ENCODE measurements at regions not wholly inside any gene's neighbourhood (a gene's known extent, or its start where the extent isn't known, plus 50 kb on each side); places are given as distances from the start of the nearest gene placed in this dataset.

- DNase-seq (ENCODE audit: low read depth, low spot score) (no peak), FAIRE-seq (no peak)
- no peak for TF ChIP-seq CTCF (optimal IDR thresholded peaks at IDR 0.05 in 1 of 3, IDR thresholded peaks at IDR 0.05 in 1 of 3, conservative IDR thresholded peaks at IDR 0.05 in 1 of 3; ENCODE audit: extremely low read depth in 1 of 3, insufficient read depth in 2 of 3, low read length in 3 of 3)
- no peak for TF ChIP-seq EZH2 (IDR thresholded peaks at IDR 0.05; ENCODE audit: low read length)
- no peaks in the 10 kb centered on the region for H3K27me3 ChIP-seq (ENCODE audit: control insufficient read depth, extremely low read depth, insufficient read depth, low read length)
- no peaks in the 10 kb centered on the region for H4K20me1 ChIP-seq (ENCODE audit: control insufficient read depth, extremely low read depth, insufficient read depth, low read length)
- no peaks in the 10 kb centered on the region for H3K79me2 ChIP-seq (ENCODE audit: control insufficient read depth, insufficient read depth, low read length)
- H2AFZ ChIP-seq (ENCODE audit: control insufficient read depth, low read length) = no peak overlapping the region
- H3K9me3 ChIP-seq (ENCODE audit: control insufficient read depth, low read depth, low read length) = no peaks in the 10 kb centered on the region
- no peak overlapping the region for H3K27ac ChIP-seq (ENCODE audit: control insufficient read depth, insufficient read depth, low read length)
- no peak overlapping the region for H3K9ac ChIP-seq (ENCODE audit: control insufficient read depth, extremely low read depth, insufficient read depth, low read length)
- no peaks in the 10 kb centered on the region for H3K36me3 ChIP-seq (ENCODE audit: control insufficient read depth in 2 of 2, extremely low read depth in 1 of 2, insufficient read depth in 2 of 2, low read length in 2 of 2)
- no peak overlapping the region for H3K4me3 ChIP-seq (ENCODE audit: control insufficient read depth in 2 of 3, extremely low read depth in 1 of 3, insufficient read depth in 2 of 3, low read depth in 1 of 3, low read length in 3 of 3)
- no peaks in the 10 kb centered on the region for H3K9me1 ChIP-seq (ENCODE audit: control insufficient read depth, extremely low read depth, insufficient read depth, low read length)
- no peaks in the 10 kb centered on the region for H3K4me1 ChIP-seq (ENCODE audit: control insufficient read depth, extremely low read depth, insufficient read depth, low read length)
- no peak overlapping the region for H3K4me2 ChIP-seq (ENCODE audit: control insufficient read depth, extremely low read depth, insufficient read depth, low read depth, low read length)
- dilution Hi-C loops (cut with MboI; ENCODE audit: extremely low pct_ligation_motif_present, low sequenced_read_pairs) = no loop called here
These were observed 1269.0 kb downstream of the FSTL5 start for GRCh38 chr4:160894809-160895208.

DNA sequence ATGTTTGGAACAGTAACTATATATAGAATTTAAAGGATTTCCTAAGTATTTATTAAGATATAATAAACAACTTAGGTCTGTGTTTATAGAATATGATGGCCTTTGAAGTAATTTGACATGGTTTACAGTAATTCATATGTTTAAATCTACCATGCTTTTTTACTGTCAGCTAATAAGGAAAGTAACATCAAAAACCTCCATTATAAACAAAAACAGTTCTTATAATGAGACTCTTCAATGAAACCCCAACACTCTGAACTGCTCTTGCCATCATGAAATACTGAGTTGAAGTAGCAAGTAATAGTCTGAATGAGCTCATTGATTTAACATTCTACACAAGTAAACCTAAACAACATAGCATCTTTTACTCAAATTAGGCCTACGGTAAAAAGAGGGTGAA lies 1236.5 kb downstream of the FSTL5 start:
- Histone ChIP-seq H3K79me2 (ENCODE audit: control insufficient read depth, insufficient read depth, low read length) (no peaks in the 10 kb centered on the region), H3K36me3 (ENCODE audit: control insufficient read depth in 2 of 2, extremely low read depth in 1 of 2, insufficient read depth in 2 of 2, low read length in 2 of 2) (no peaks in the 10 kb centered on the region), H3K4me3 (ENCODE audit: control insufficient read depth in 2 of 3, extremely low read depth in 1 of 3, insufficient read depth in 2 of 3, low read depth in 1 of 3, low read length in 3 of 3) (no peak overlapping the region), H3K27ac (ENCODE audit: control insufficient read depth, insufficient read depth, low read length) (no peak overlapping the region), H3K4me2 (ENCODE audit: control insufficient read depth, extremely low read depth, insufficient read depth, low read depth, low read length) (no peak overlapping the region), H3K9ac (ENCODE audit: control insufficient read depth, extremely low read depth, insufficient read depth, low read length) (no peak overlapping the region), H3K4me1 (ENCODE audit: control insufficient read depth, extremely low read depth, insufficient read depth, low read length) (no peaks in the 10 kb centered on the region), H4K20me1 (ENCODE audit: control insufficient read depth, extremely low read depth, insufficient read depth, low read length) (no peaks in the 10 kb centered on the region), H2AFZ (ENCODE audit: control insufficient read depth, low read length) (no peak overlapping the region), H3K9me3 (ENCODE audit: control insufficient read depth, low read depth, low read length) (no peaks in the 10 kb centered on the region), H3K9me1 (ENCODE audit: control insufficient read depth, extremely low read depth, insufficient read depth, low read length) (no peaks in the 10 kb centered on the region), H3K27me3 (ENCODE audit: control insufficient read depth, extremely low read depth, insufficient read depth, low read length) (no peaks in the 10 kb centered on the region)
- no peak for FAIRE-seq
- dilution Hi-C loops (cut with MboI; ENCODE audit: extremely low pct_ligation_motif_present, low sequenced_read_pairs) = no loop called here
- DNase-seq (ENCODE audit: low read depth, low spot score) = no peak
- TF ChIP-seq CTCF (optimal IDR thresholded peaks at IDR 0.05 in 1 of 3, IDR thresholded peaks at IDR 0.05 in 1 of 3, conservative IDR thresholded peaks at IDR 0.05 in 1 of 3; ENCODE audit: extremely low read depth in 1 of 3, insufficient read depth in 2 of 3, low read length in 3 of 3) (no peak), EZH2 (IDR thresholded peaks at IDR 0.05; ENCODE audit: low read length) (no peak)

All from keratinocyte (primary cell).